GM12875 (cell line): ENCODE measurements at regions not wholly inside any gene's neighbourhood (a gene's known extent, or its start where the extent isn't known, plus 50 kb on each side); places are given as distances from the start of the nearest gene placed in this dataset.

Experiments
- H3K4me3 ChIP-seq: one replicate; pipeline ENCODE4 v1.5.1; 2011; ENCODE audit warnings: low read depth, low read length, control low read depth
- TF ChIP-seq, protein P1 (sequence below): IDR thresholded peaks from 2 replicates; pipeline ENCODE4 v1.5.1; 2011; ENCODE audit warnings: low read depth, mild to moderate bottlenecking, control low read depth, inconsistent platforms, low read length, moderate library complexity, borderline replicate concordance; ENCODE audit not compliant: insufficient read depth

DNA sequence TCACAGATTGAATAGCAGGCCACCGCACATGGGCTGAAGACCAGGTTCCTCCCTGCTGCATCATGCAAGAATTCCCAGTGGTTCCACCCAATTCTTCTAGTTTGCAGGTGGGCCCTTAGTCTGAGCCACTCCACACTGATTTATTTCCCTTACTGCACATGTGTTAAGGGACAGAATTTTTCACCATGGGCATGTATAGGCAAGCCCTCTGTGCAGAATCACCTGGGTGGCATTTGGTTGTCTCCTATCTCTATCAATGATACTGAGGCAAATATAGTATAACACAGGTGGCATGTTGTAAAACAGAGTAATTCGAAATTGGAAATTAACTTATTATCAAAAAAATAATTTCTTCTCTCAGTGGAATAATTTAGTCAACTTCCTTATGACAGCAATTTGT is 1892.4 kb downstream of the NCAM2 start:
- TF ChIP-seq, protein P1, sequence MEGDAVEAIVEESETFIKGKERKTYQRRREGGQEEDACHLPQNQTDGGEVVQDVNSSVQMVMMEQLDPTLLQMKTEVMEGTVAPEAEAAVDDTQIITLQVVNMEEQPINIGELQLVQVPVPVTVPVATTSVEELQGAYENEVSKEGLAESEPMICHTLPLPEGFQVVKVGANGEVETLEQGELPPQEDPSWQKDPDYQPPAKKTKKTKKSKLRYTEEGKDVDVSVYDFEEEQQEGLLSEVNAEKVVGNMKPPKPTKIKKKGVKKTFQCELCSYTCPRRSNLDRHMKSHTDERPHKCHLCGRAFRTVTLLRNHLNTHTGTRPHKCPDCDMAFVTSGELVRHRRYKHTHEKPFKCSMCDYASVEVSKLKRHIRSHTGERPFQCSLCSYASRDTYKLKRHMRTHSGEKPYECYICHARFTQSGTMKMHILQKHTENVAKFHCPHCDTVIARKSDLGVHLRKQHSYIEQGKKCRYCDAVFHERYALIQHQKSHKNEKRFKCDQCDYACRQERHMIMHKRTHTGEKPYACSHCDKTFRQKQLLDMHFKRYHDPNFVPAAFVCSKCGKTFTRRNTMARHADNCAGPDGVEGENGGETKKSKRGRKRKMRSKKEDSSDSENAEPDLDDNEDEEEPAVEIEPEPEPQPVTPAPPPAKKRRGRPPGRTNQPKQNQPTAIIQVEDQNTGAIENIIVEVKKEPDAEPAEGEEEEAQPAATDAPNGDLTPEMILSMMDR: no peak
- no peak overlapping the region for H3K4me3 ChIP-seq

GRCh38 chr21:22892028-22892427 is 1893.8 kb downstream of the NCAM2 start:
- TF ChIP-seq, protein P1: no peak
- H3K4me3 ChIP-seq: no peak overlapping the region

DNA sequence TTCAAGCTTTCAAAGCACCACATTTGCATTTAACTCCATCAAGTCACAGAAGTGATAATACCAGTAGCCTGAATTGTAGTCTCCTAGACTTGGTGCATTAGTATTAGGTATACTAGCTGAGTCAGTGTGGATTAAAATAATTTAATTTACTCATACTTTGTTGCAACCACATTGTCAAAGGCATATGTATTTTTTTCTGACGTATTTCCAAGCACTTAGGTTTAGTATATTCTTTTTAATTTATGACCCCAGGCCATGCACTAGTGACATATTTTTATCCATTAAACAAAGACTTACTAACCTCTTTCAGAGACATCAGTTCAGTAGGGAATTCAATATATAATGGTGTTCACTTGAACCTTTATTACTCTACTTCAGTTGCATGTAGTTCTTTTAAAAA is 1894.5 kb downstream of the NCAM2 start:
- no peak overlapping the region for H3K4me3 ChIP-seq
- TF ChIP-seq, protein P1: no peak

GRCh38 chr21:22898051-22898665 is 1899.9 kb downstream of the NCAM2 start:
- H3K4me3 ChIP-seq: no peak overlapping the region
- TF ChIP-seq, protein P1: no peak

DNA sequence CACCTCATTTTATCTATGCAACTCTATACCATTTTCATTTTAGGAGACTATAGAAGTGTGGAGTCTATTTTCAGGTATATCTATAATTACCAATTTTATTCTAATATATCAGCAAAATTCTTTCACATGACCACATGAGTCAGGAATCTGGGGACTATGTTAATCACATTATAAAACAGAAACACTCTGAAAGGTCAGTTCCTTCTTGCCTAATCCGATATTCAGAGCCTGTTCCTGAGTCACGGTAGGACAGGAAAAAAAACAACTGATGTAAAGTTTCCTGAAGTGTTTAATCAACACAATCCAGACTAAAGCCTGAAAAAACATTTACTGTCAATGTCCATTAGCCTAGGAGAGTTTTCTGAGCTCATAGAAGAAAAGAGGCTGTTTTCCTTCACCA is 1902.3 kb downstream of the NCAM2 start:
- H3K4me3 ChIP-seq: no peak overlapping the region
- TF ChIP-seq, protein P1: no peak

GRCh38 chr21:22903851-22904250 is 1905.6 kb downstream of the NCAM2 start:
- TF ChIP-seq, protein P1: no peak
- no peak overlapping the region for H3K4me3 ChIP-seq

GRCh38 chr21:22904385-22904784 is 1906.2 kb downstream of the NCAM2 start:
- H3K4me3 ChIP-seq: no peak overlapping the region
- TF ChIP-seq, protein P1: no peak
